ENCODE measurements at regions not wholly inside any gene's neighbourhood (a gene's known extent, or its start where the extent isn't known, plus 50 kb on each side); places are given as distances from the start of the nearest gene placed in this dataset.
"Not testable (repeated sequence)": the region's sequence is repeated elsewhere in the genome, so short reads cannot be mapped to it uniquely, and the experiment has no call there.

- no peak for DNase-seq
These were observed 1107.0 kb upstream of the SEMA6A start for GRCh38 chr5:117681431-117682254.

- DNase-seq: no peak
These were observed 1105.8 kb upstream of the SEMA6A start for GRCh38 chr5:117680426-117680825.

- no peak for DNase-seq
These were observed 1104.4 kb upstream of the SEMA6A start for GRCh38 chr5:117679046-117679445.

GRCh38 chr5:117675646-117676045 is 1101.0 kb upstream of the SEMA6A start:
- DNase-seq: no peak

GRCh38 chr5:117671551-117671950 is 1096.9 kb upstream of the SEMA6A start:
- no peak for DNase-seq

GRCh38 chr5:117667105-117667504 is 1092.5 kb upstream of the SEMA6A start:
- no peak for DNase-seq

- DNase-seq: no peak
These were observed 1090.5 kb upstream of the SEMA6A start for GRCh38 chr5:117665121-117665520.

- no peak for DNase-seq
These were observed 1087.7 kb upstream of the SEMA6A start for GRCh38 chr5:117662361-117662760.

- no peak for DNase-seq
These were observed 1082.9 kb upstream of the SEMA6A start for GRCh38 chr5:117657541-117657940.

- DNase-seq: no peak
These were observed 1078.3 kb upstream of the SEMA6A start for GRCh38 chr5:117652958-117653280.

- no peak for DNase-seq
These were observed 1077.7 kb upstream of the SEMA6A start for GRCh38 chr5:117652036-117652957.

- no peak for DNase-seq
These were observed 1075.2 kb upstream of the SEMA6A start for GRCh38 chr5:117649821-117650220.

GRCh38 chr5:117645400-117645799 is 1070.8 kb upstream of the SEMA6A start:
- DNase-seq: no peak

- DNase-seq: no peak
These were observed 1064.0 kb upstream of the SEMA6A start for GRCh38 chr5:117638581-117638980.

- DNase-seq: no peak
These were observed 1058.5 kb upstream of the SEMA6A start for GRCh38 chr5:117633093-117633492.

GRCh38 chr5:117624201-117624600 is 1049.6 kb upstream of the SEMA6A start:
- DNase-seq: no peak

- DNase-seq: no peak
These were observed 1048.6 kb upstream of the SEMA6A start for GRCh38 chr5:117623042-117623805.

GRCh38 chr5:117621921-117622320 is 1047.3 kb upstream of the SEMA6A start:
- DNase-seq: no peak

GRCh38 chr5:117615226-117615625 is 1040.6 kb upstream of the SEMA6A start:
- no peak for DNase-seq

GRCh38 chr5:117614408-117614807 is 1039.8 kb upstream of the SEMA6A start:
- DNase-seq: no peak

- no peak for DNase-seq
These were observed 1030.2 kb upstream of the SEMA6A start for GRCh38 chr5:117604845-117605244.

- DNase-seq: not testable (repeated sequence)
These were observed 1025.2 kb upstream of the SEMA6A start for GRCh38 chr5:117599811-117600210.

- no peak for DNase-seq
These were observed 1019.5 kb upstream of the SEMA6A start for GRCh38 chr5:117594166-117594565.
